NCI-H524 treated with DMSO at 0.1 percent for 48 hours (cell line): ENCODE measurements at regions not wholly inside any gene's neighbourhood (a gene's known extent, or its start where the extent isn't known, plus 50 kb on each side); places are given as distances from the start of the nearest gene placed in this dataset.
"Not testable (repeated sequence)": the region's sequence is repeated elsewhere in the genome, so short reads cannot be mapped to it uniquely, and the experiment has no call there.

Source experiments
- DNase-seq: peaks from one replicate; lab custom pipeline; 2025; lab: John Stamatoyannopoulos, UW

GRCh38 chr21:24514081-24514733 is 1093.1 kb downstream of the MRPL39 start:
- no peak for DNase-seq

- no peak for DNase-seq
Measured at GRCh38 chr21:24509131-24509530, 1098.2 kb downstream of the MRPL39 start.

- no peak for DNase-seq
Measured at GRCh38 chr21:24486973-24487372, 1120.3 kb downstream of the MRPL39 start.

- DNase-seq: not testable (repeated sequence)
Measured at GRCh38 chr21:24483361-24483760, 1123.9 kb downstream of the MRPL39 start.

- no peak for DNase-seq
Measured at GRCh38 chr21:24470852-24471251, 1136.4 kb downstream of the MRPL39 start.

- no peak for DNase-seq
Measured at GRCh38 chr21:24456358-24456757, 1150.9 kb downstream of the MRPL39 start.

- no peak for DNase-seq
Measured at GRCh38 chr21:24450119-24450518, 1157.2 kb downstream of the MRPL39 start.

- no peak for DNase-seq
Measured at GRCh38 chr21:24445517-24445916, 1161.8 kb downstream of the MRPL39 start.

- DNase-seq: no peak
Measured at GRCh38 chr21:24444736-24445135, 1162.5 kb downstream of the MRPL39 start.

GRCh38 chr21:24436236-24436635 is 1171.0 kb downstream of the MRPL39 start:
- no peak for DNase-seq

- no peak for DNase-seq
Measured at GRCh38 chr21:24428591-24429199, 1178.6 kb downstream of the MRPL39 start.

GRCh38 chr21:24424776-24425175 is 1182.5 kb downstream of the MRPL39 start:
- no peak for DNase-seq

- DNase-seq: no peak
Measured at GRCh38 chr21:24423546-24423945, 1183.7 kb downstream of the MRPL39 start.

- no peak for DNase-seq
Measured at GRCh38 chr21:24420689-24421088, 1186.6 kb downstream of the MRPL39 start.

GRCh38 chr21:24419641-24420040 is 1187.6 kb downstream of the MRPL39 start:
- DNase-seq: not testable (repeated sequence)

- no peak for DNase-seq
Measured at GRCh38 chr21:24418671-24419070, 1188.6 kb downstream of the MRPL39 start.

GRCh38 chr21:24411429-24411828 is 1195.9 kb downstream of the MRPL39 start:
- no peak for DNase-seq

- no peak for DNase-seq
Measured at GRCh38 chr21:24403221-24403620, 1204.1 kb downstream of the MRPL39 start.

GRCh38 chr21:24395320-24395923 is 1211.9 kb downstream of the MRPL39 start:
- no peak for DNase-seq

GRCh38 chr21:24375201-24375600 is 1232.1 kb downstream of the MRPL39 start:
- no peak for DNase-seq

GRCh38 chr21:24372506-24372905 is 1234.8 kb downstream of the MRPL39 start:
- DNase-seq: no peak

GRCh38 chr21:24369746-24370145 is 1237.5 kb downstream of the MRPL39 start:
- DNase-seq: no peak

- no peak for DNase-seq
Measured at GRCh38 chr21:24369278-24369677, 1238.0 kb downstream of the MRPL39 start.

- no peak for DNase-seq
Measured at GRCh38 chr21:24367936-24368335, 1239.3 kb downstream of the MRPL39 start.
